Activated T-cell treated with anti-CD3 and anti-CD28 coated beads, Interleukin-2, amount 50 U/mL, for 72 hours (primary cell): ENCODE measurements at regions not wholly inside any gene's neighbourhood (a gene's known extent, or its start where the extent isn't known, plus 50 kb on each side); places are given as distances from the start of the nearest gene placed in this dataset.

Source experiments
- ATAC-seq, 2 donors: fragments of 150-1000 bp; cut with Tn5 transposase; replicated peaks in 1 of 2; 2 replicates each; pipeline ENCODE4 v1.10.0; 2021; ENCODE audit warnings: moderate library complexity in 2 of 2, mild to moderate bottlenecking in 1 of 2
- DNase-seq, 2 donors: peaks; one replicate each; pipeline ENCODE4 v3.0.0; 2021 to 2022; ENCODE audit warnings: mixed read lengths in 1 of 2
- H3K27ac Mint-ChIP-seq: one replicate; pipeline ENCODE4 v1.8.0; 2022; ENCODE audit warnings: mild to moderate bottlenecking, moderate library complexity, mixed read lengths
- H3K27me3 Mint-ChIP-seq: one replicate; pipeline ENCODE4 v1.8.0; 2022; ENCODE audit warnings: low read depth, mixed read lengths
- H3K36me3 Mint-ChIP-seq, 2 donors: one replicate each; pipeline ENCODE4 v1.8.0; 2022; ENCODE audit warnings: mixed read lengths in 2 of 2, mild to moderate bottlenecking in 1 of 2; ENCODE audit not compliant: insufficient read depth in 2 of 2
- H3K4me1 Mint-ChIP-seq: one replicate; pipeline ENCODE4 v1.8.0; 2022; ENCODE audit warnings: low read depth, mixed read lengths
- H3K4me3 Mint-ChIP-seq, 2 donors: one replicate each; pipeline ENCODE4 v1.8.0; 2022; ENCODE audit warnings: mild to moderate bottlenecking in 2 of 2, mixed read lengths in 2 of 2, moderate library complexity in 2 of 2
- H3K9me3 Mint-ChIP-seq, 2 donors: one replicate each; pipeline ENCODE4 v1.8.0; 2022; ENCODE audit warnings: mixed read lengths in 2 of 2

DNA sequence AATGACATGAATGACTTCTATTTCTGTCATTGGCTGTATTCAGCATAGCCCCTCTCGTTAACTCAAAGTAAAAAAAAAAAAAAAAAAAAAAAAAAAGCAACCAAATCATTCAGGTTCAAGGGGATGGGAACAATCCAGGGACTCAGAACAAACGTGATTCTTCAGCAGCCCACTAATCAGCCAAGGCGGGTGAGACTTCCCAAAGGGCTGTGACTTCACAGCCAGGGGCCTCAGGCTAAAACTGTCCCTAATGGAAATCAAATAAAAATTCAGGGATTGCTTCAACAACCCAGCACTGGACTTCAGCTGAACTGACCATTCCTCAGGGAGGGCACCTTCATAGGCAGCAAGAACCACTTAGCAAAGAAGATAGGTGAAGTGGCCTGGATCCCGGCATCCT is 86.2 kb upstream of the FAM169A start:
- H3K36me3 Mint-ChIP-seq, result peaks cover 1 to 5% of the 10 kb centered on the region in 2 donors
- no peak overlapping the region for H3K27ac Mint-ChIP-seq
- no peak overlapping the region for H3K4me3 Mint-ChIP-seq
- H3K9me3 Mint-ChIP-seq, result peaks cover 0 to 10% of the 10 kb centered on the region in 2 donors
- ATAC-seq, result no peak
- peaks cover 30% of the 10 kb centered on the region for H3K27me3 Mint-ChIP-seq
- DNase-seq, result no peak
- peaks cover 4% of the 10 kb centered on the region for H3K4me1 Mint-ChIP-seq

DNA sequence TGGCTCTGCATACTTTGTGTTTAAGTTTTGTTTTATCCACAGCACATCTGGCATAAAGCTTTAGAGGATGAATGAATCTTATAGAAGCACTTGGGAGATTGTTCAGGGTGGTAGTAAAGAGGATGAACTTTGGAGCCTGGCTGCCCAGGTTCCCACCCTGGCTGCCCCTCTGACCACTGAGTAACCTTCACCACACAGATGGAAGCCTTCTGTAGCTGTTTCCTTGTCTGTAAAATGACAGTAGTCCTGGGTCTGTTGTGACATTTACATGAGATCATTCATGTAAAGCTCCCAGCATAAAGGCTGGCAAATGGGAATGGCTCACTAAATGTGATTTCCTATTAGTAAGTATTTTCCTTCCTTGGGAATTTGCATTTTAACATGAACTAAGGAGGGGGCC is 85.7 kb upstream of the FAM169A start:
- Mint-ChIP-seq H3K4me3 (no peak overlapping the region), H3K9me3 (peaks cover 0 to 10% of the 10 kb centered on the region in 2 donors), H3K27ac (no peak overlapping the region), H3K36me3 (peaks cover 1 to 5% of the 10 kb centered on the region in 2 donors), H3K4me1 (peaks cover 4% of the 10 kb centered on the region), H3K27me3 (peaks cover 36% of the 10 kb centered on the region)
- no peak for ATAC-seq
- DNase-seq, result no peak

DNA sequence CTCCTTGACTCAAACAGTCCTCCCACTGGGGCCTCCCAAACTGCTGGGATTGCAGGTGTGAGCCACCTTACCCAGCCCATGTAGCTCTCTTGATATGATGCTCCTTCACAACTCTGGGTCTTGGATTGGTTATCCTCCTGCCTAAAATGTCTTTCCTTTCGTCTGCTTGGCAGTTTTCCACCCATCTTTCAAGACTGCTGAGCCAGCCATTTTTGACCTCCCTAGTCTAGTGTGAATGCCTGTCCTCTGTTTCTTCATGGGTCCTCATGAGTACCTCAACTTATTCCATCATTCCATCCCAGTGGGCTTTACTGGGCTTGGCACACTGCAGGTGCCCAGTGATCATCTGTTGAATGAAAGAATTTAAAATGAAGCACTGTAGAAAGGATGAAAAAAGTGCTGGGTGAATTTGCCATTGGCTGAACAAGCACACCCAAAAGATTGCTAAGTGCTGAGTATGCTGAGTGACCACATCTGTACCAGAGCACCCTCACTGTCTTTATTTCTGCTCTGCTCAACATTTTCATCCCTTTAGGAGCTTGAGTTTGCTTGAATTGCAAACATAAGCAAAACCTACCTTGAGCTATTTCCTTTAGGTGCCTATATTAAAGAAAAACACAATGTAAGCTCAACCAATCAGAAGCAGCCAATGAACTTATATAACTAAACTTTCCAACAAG is 84.8 kb upstream of the FAM169A start:
- no peak overlapping the region for H3K4me3 Mint-ChIP-seq
- peaks cover 6% of the 10 kb centered on the region for H3K4me1 Mint-ChIP-seq
- H3K27me3 Mint-ChIP-seq, result peaks cover 39% of the 10 kb centered on the region
- H3K27ac Mint-ChIP-seq, result no peak overlapping the region
- DNase-seq, result no peak
- H3K36me3 Mint-ChIP-seq, result peaks cover 1 to 5% of the 10 kb centered on the region in 2 donors
- no peak for ATAC-seq
- H3K9me3 Mint-ChIP-seq, result peaks cover 0 to 9% of the 10 kb centered on the region in 2 donors

DNA sequence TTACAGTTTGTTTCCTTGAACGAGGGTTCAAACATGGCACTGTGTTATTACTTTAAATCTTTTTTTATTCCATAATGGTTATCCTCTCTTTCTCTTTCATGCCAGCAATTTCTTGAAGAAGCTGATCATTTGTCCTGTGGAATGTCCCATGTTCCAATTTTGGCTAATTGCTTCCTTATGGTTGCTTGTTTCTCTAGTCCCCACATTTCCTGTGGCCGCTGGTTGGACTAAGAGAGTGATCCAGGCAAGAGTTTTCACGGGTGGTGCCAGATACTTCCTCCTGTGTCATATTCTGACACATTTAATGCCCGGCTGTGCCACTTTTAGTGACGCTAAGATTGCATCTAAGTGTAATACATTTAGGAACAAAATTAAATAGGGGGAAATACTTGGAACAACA is 83.8 kb upstream of the FAM169A start:
- H3K4me1 Mint-ChIP-seq, result peaks cover 16% of the 10 kb centered on the region
- H3K27ac Mint-ChIP-seq, result no peak overlapping the region
- peaks cover 39% of the 10 kb centered on the region for H3K27me3 Mint-ChIP-seq
- H3K9me3 Mint-ChIP-seq, result peaks cover 0 to 4% of the 10 kb centered on the region in 2 donors
- H3K4me3 Mint-ChIP-seq, result no peak overlapping the region
- no peaks in the 10 kb centered on the region for H3K36me3 Mint-ChIP-seq
- DNase-seq (no peak), ATAC-seq (no peak)

DNA sequence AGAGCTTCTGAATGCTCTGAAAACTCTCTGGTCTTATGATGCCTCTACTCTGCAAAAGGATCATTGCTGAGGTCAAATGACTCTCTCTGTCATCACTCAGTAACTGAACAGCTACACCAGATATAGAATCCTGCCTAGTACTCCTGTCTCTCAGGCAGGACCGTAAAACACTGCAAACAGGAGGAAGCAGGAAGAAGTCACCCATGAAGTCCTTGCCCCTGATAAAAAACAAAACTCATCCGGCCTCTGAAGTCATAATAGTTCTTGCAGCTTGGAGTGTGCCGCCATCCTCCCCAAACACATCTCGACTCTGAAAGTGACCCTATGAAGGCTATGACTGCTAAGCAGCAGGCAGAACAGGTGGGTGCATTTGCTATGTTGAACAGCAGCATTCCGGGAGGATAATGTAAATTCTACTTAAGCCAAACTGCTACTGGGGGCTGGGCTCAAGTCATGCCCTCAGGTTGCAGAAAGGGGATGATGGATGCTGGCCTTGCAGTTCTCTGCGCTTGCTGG is 81.9 kb upstream of the FAM169A start:
- H3K27me3 Mint-ChIP-seq, result peaks cover 54% of the 10 kb centered on the region
- H3K36me3 Mint-ChIP-seq, result no peaks in the 10 kb centered on the region
- H3K9me3 Mint-ChIP-seq, result peaks cover 0 to 4% of the 10 kb centered on the region in 2 donors
- peaks cover 12% of the 10 kb centered on the region for H3K4me1 Mint-ChIP-seq
- no peak overlapping the region for H3K4me3 Mint-ChIP-seq
- DNase-seq (no peak), ATAC-seq (no peak)
- no peak overlapping the region for H3K27ac Mint-ChIP-seq

DNA sequence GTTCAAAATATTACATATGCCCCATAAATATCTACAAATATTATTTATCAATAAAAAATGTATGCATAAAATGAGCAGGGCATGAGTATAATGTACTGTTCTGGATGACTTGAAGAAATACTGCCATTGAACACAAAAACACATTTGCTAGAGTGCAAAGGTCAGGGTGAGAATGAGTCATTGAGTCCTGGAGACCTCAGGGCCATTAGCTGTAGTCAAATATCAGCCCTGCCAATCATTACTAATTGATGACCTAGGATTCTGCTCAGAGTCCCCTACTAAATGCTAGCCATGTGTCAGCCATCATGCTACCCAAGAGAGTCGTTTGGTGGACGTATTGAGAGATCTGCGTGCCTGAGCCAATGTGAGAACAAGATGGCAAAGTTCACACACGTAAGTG is 80.3 kb upstream of the FAM169A start:
- H3K27me3 Mint-ChIP-seq, result peaks cover 59% of the 10 kb centered on the region
- H3K4me1 Mint-ChIP-seq, result peaks cover 12% of the 10 kb centered on the region
- DNase-seq (no peak), ATAC-seq (no peak)
- peaks cover 0 to 4% of the 10 kb centered on the region in 2 donors for H3K9me3 Mint-ChIP-seq
- H3K4me3 Mint-ChIP-seq, result no peak overlapping the region
- H3K36me3 Mint-ChIP-seq, result no peaks in the 10 kb centered on the region
- no peak overlapping the region for H3K27ac Mint-ChIP-seq

DNA sequence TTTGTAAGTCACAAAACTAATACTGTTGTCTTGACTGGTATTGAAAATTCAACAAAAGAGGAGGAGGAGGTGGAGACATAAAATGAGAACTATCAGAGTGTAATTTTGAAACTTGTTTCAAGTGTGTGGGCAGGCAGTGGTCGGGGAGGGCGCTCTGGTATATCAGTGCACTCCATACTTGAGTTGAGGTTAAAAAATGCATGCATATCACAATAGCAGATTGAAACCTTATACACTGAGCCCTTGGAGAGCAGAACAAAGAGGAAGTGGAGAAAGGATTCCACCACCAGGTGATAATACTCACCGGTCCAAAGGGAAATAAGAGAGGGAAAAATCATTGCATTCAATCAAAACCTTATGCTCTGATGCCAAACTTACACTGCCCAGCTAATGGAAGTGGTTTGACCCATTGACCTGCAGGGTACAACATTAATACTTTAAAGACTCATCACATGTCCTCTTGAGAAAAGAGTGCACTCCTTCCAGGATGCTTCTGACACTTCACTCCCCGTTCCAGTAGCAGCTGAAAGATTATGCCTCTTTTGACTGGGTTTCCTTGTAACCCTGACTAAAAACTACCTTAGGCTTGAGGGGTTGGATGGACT is 79.5 kb upstream of the FAM169A start:
- H3K27me3 Mint-ChIP-seq, result peaks cover 54% of the 10 kb centered on the region

DNA sequence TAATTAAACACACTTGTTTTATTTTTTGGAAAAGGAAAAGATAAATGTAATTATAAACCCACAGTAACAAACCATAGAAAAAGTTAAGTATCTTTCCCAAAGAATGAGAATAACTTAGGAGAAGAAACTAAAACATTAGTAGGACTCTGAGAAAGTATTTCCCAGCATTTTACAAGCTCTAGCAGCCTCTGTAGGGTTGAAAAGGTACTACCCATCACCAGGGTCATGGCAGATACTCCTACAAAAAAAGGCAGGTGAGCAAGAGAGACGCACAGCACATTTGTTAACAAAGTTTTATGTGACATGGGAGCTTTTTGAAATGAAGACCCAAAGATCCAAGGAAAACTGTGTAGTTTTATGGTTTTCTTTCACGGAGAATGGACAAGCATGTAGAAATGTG is 77.7 kb upstream of the FAM169A start:
- Mint-ChIP-seq H3K27me3 (peaks cover 44% of the 10 kb centered on the region), H3K9me3 (no peaks in the 10 kb centered on the region), H3K4me1 (peaks cover 12% of the 10 kb centered on the region), H3K4me3 (no peak overlapping the region), H3K36me3 (no peaks in the 10 kb centered on the region), H3K27ac (no peak overlapping the region)
- no peak for ATAC-seq
- DNase-seq, result no peak

More for the DNA sequence above, 79.5 kb upstream of the FAM169A start:
- Mint-ChIP-seq H3K4me1 (peaks cover 12% of the 10 kb centered on the region), H3K36me3 (no peaks in the 10 kb centered on the region), H3K27ac (no peak overlapping the region), H3K4me3 (peak overlapping the region in 1 of 2 donors; percentile 31), H3K9me3 (peaks cover 0 to 3% of the 10 kb centered on the region in 2 donors)
- ATAC-seq (peak; percentile 95 to 98), DNase-seq (peak; percentile 57 to 61)

DNA sequence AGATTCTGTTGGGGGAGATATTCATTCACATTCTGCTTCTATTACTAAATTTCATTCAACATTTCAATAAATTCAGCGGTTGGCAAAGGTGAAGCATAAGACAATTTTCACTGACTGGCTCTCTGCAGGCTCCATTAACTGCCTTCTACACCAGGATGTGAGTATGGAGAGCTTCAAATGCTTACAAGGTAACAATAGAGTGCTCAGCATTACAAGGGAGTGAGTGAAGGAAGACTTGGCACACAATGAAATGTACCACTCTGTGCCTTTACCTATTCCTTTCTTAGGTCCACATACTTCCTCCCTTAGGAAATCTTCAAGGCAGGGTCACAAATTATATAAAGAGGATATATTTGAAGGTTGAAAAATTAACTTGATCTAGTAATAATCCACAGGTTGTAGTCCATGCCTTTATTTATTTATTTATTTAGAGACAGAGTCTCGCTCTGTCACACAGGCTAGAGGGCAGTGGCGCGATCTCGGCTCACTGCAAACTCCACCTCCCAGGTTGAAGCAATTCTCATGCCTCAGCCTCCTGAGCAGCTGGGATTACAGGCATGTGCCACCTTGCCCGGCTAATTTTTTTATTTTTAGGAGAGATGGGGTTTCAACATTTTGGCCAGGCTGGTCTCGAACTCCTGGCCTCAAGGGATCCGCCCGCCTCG is 76.6 kb upstream of the FAM169A start:
- Mint-ChIP-seq H3K4me1 (peaks cover 23% of the 10 kb centered on the region), H3K36me3 (peaks cover 0 to 3% of the 10 kb centered on the region in 2 donors), H3K4me3 (no peak overlapping the region), H3K27ac (no peak overlapping the region), H3K27me3 (peaks cover 33% of the 10 kb centered on the region), H3K9me3 (no peaks in the 10 kb centered on the region)
- ATAC-seq (no peak), DNase-seq (no peak)

DNA sequence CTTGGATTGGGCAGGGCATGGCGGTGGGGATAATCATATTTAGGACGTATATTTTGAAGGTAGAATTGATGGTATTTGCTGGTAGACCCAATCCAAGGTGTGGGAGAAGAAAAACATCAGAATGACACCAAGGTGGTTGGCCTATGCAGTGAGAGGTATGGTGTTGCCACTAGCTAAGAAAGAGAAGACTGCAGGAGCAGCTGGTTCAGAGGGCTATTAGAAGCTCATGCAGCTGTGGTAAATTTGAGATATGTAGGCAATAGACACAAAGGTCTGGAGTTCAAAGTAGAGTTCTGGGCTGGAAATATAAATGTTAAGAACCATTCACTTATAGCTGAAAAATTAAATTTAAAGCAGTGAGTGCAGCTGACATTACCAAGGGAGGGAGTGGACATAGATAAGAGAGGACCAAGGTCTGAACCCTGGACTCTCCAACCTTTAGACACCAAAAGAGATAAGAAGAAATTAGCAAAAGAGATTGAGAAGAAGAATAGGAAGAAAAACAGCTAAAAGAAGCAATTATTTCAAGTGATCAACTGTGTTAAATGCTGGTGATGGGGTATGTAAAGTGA is 74.7 kb upstream of the FAM169A start:
- peaks cover 0 to 3% of the 10 kb centered on the region in 2 donors for H3K36me3 Mint-ChIP-seq
- H3K9me3 Mint-ChIP-seq, result no peaks in the 10 kb centered on the region
- peaks cover 35% of the 10 kb centered on the region for H3K4me1 Mint-ChIP-seq
- ATAC-seq (no peak), DNase-seq (no peak)
- H3K27ac Mint-ChIP-seq, result no peak overlapping the region
- no peak overlapping the region for H3K4me3 Mint-ChIP-seq
- peaks cover 20% of the 10 kb centered on the region for H3K27me3 Mint-ChIP-seq

DNA sequence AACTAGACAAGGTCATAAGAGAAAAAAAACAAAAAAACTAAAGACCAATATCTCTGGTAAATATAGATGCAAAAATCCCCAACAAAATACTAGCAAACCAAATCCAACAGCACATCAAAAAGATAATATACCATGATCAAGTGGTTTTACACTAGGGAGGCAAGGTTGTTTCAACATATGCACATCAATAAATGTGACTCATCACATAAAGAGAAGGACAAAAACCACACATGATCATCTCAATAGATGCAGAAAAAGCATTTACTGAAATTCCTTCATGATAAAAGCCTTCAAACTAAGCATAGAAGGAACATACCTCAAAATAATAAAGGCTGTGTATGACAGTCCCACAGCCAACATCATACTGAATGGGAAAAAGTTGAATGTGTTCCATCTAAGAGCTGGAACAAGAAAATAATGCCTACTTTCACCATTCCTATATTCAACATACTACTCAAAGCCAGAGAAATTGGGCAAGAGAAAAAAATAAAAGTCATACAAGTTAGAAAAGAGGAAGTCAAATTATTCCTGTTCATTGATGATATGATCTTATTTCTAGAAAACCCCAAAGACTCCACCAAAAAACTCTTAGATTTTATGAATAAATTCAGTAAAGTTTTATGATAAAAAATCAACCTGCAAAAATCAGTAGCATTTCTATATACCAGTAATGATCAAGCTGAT is 72.2 kb upstream of the FAM169A start:
- Mint-ChIP-seq H3K27ac (peak overlapping the region; percentile 69), H3K27me3 (peaks cover 7% of the 10 kb centered on the region), H3K4me1 (peaks cover 45% of the 10 kb centered on the region), H3K4me3 (peak overlapping the region in 1 of 2 donors; percentile 39), H3K36me3 (peaks cover 0 to 3% of the 10 kb centered on the region in 2 donors), H3K9me3 (no peaks in the 10 kb centered on the region)
- ATAC-seq, result no peak
- DNase-seq, result no peak

DNA sequence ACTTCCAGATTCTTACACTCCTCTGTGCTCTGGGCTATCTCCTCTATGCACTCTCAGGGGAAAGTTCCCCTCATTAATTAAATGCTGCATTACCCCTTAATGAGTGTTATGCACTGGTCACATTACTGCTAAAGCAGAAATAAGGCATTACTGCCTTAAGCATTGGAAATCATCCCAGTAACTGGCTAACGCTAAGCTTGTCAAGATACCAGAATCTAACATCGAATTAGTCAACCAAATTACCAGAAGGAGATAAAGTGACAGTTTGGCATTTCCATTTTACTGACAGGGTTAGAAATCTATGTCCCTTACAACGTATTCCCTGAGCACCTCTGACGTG is 69.5 kb upstream of the FAM169A start:
- ATAC-seq, result no peak
- Mint-ChIP-seq H3K9me3 (no peaks in the 10 kb centered on the region), H3K4me1 (peaks cover 45% of the 10 kb centered on the region), H3K27me3 (no peaks in the 10 kb centered on the region), H3K4me3 (peak overlapping the region; percentile 56 to 86), H3K36me3 (peaks cover 0 to 3% of the 10 kb centered on the region in 2 donors), H3K27ac (peak overlapping the region; percentile 82)
- no peak for DNase-seq
